Brain microvascular endothelial cell (primary cell): ENCODE measurements at regions not wholly inside any gene's neighbourhood (a gene's known extent, or its start where the extent isn't known, plus 50 kb on each side); places are given as distances from the start of the nearest gene placed in this dataset.

Experiments used
- DNase-seq: peaks from one replicate; pipeline ENCODE4 v3.0.0-alpha.2; 2020
- H3K27ac ChIP-seq: fragments of 250-450 bp; sonication (Bioruptor Pico); 2 replicates; pipeline ENCODE4 v1.5.1; 2020; ENCODE audit warnings: mild to moderate bottlenecking, moderate library complexity
- H3K27me3 ChIP-seq: fragments of 250-450 bp; sonication (Bioruptor Pico); replicated peaks from 2 replicates; pipeline ENCODE4 v1.5.1; 2020; ENCODE audit warnings: mild to moderate bottlenecking
- H3K36me3 ChIP-seq: fragments of 250-450 bp; sonication (Bioruptor Pico); replicated peaks from 2 replicates; pipeline ENCODE4 v1.5.1; 2020; ENCODE audit warnings: mild to moderate bottlenecking
- H3K4me3 ChIP-seq: 2 replicates; pipeline ENCODE4 v1.5.1; 2011; ENCODE audit warnings: low read depth, mild to moderate bottlenecking, control low read depth, low read length, moderate library complexity
- CTCF ChIP-seq: IDR thresholded peaks from 2 replicates; pipeline ENCODE4 v1.5.1; 2011; ENCODE audit warnings: low read depth, mild to moderate bottlenecking, moderate library complexity, low read length, control low read depth, inconsistent platforms; ENCODE audit errors: missing control alignments
- in situ Hi-C: cut with HindIII; loops from 2 replicates; pipeline ENCODE4 v1.10.0; 2017; ENCODE audit warnings: low sequenced_read_pairs, low pct_ligation_motif_present

DNA sequence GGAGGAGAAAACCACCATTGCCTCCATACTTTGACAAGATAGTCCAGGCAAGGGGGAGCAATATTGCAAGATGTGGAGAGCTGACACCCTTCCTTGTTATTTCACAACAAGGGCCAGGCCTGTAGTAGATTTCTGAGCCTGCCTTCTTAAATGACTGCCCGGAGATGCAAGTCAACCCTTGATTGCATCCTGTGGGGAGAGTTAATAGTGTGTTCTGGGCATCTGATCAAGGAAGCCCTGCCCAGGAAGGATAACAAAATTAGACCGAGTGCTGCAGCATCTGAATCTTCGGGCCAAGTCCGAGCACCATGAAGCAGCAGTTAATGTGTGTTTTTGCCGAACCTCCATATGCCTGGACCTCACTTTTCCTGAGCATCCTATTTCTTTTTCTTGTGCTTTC, 382.3 kb downstream of the PRDM2 start:
- TF ChIP-seq CTCF, result no peak
- in situ Hi-C loops, result no loop called here
- Histone ChIP-seq H3K27me3 (no peaks in the 10 kb centered on the region), H3K4me3 (no peak overlapping the region), H3K27ac (no peak overlapping the region), H3K36me3 (no peaks in the 10 kb centered on the region)
- no peak for DNase-seq

DNA sequence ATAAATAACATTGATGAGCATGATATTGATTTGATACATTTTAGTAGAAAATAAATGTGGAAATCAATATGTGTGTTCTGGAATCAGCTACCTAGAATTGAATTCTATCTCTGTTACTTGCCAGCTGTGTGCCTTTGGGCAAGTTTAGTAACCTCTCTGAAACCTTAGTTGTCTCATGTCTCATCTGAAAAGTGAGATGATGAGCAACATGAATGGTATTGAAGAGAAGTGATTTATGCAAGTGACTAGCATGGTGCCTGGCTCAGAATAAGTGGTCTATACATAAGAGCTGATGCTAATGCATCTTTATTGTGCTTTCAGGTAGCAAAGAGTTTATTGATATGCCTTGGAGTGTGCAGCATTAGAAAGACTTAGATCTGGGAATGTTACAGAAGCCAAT, 383.3 kb downstream of the PRDM2 start:
- no peak overlapping the region for H3K27ac ChIP-seq
- H3K27me3 ChIP-seq, result no peaks in the 10 kb centered on the region
- no peak for TF ChIP-seq CTCF
- no peaks in the 10 kb centered on the region for H3K36me3 ChIP-seq
- DNase-seq, result no peak
- no peak overlapping the region for H3K4me3 ChIP-seq
- in situ Hi-C loops, result no loop called here

DNA sequence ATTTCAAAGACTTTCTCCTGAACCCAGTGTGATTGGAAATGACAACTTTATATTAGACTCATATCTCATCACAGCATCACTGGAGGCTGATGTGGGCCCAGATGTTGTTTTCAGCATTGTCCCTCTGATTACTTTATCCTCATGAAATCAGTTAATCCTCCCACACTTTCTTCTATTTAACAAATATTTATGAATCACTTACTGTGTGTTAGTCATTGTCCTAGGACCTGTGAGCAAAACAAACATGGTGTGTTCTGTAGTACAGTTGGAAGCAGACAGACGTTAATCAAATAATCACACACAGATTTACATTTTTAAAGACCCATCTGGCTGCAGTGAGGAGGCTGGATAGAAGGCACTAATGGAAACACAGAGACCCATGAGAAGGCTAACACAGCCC, 383.7 kb downstream of the PRDM2 start:
- H3K27ac ChIP-seq, result no peak overlapping the region
- DNase-seq, result no peak
- no peaks in the 10 kb centered on the region for H3K27me3 ChIP-seq
- H3K4me3 ChIP-seq, result no peak overlapping the region
- no peaks in the 10 kb centered on the region for H3K36me3 ChIP-seq
- TF ChIP-seq CTCF, result no peak
- in situ Hi-C loops, result no loop called here

DNA sequence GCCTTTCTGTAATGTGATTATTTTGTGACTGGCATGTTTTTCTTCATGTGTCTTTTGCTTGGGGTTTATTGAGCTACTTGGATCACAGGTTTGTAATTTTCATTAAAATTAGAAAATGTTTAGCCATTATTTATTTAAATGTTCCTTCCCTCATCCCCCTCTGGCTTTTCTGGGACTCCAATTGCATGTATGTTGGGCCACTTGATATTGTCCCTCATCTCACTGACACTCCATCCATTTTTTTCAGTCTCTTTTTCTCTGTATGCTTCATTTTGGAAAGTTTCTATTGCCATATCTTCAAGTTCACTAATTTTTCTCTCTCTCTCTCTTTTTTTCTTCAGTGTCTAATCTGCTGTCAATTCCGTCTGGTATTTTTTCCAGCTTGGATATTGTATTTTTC, 390.1 kb downstream of the PRDM2 start:
- Histone ChIP-seq H3K27ac (no peak overlapping the region), H3K4me3 (no peak overlapping the region), H3K36me3 (no peaks in the 10 kb centered on the region), H3K27me3 (no peaks in the 10 kb centered on the region)
- no peak for TF ChIP-seq CTCF
- in situ Hi-C loops, result no loop called here
- no peak for DNase-seq

GRCh38 chr1:14090531-14090930, 390.5 kb downstream of the PRDM2 start:
- Histone ChIP-seq H3K36me3 (no peaks in the 10 kb centered on the region), H3K4me3 (no peak overlapping the region), H3K27me3 (no peaks in the 10 kb centered on the region), H3K27ac (no peak overlapping the region)
- DNase-seq, result no peak
- in situ Hi-C loops, result no loop called here
- TF ChIP-seq CTCF, result no peak

DNA sequence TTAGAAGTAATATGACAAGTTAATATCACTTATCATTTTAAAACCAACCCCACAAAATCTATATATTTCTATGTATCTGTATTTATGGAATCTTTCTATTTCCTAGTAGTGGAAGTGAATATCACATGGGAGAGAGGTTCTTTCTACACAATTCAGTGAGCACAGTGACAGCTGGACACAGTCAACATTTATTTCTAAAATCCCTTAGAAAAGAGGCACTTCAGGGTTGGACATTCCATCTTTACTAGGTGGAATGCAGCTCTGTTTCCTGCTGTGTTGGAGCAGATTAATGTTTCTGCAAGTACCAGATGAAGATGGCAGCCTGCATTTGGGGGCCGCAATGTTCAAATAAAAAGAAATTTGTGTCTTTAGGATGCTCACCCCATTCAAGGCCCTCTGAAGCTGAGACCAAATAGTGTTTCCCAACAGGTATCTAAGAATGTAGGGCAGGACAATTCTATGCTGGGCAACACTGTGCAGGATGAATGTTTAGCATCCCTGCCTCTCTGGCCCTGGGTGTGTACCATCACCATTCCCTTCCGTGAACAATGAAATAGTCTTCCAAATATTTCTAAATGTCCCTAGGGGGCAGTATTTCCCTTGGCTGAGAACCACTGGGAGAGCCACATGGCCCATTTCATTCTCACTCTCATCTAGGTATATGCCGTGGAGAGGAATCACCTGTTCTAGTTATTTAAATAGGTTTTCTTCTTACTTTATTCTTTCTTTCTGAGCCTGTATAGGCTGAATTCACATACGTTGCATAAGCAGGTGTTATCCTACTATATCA, 394.8 kb downstream of the PRDM2 start:
- no peak for TF ChIP-seq CTCF

More for the DNA sequence above, 394.8 kb downstream of the PRDM2 start:
- in situ Hi-C loops, result no loop called here
- no peak for DNase-seq
- no peak overlapping the region for H3K4me3 ChIP-seq
- H3K36me3 ChIP-seq, result no peaks in the 10 kb centered on the region
- no peaks in the 10 kb centered on the region for H3K27me3 ChIP-seq
- H3K27ac ChIP-seq, result no peak overlapping the region
